HG03442 (cell line): ENCODE measurements at regions not wholly inside any gene's neighbourhood (a gene's known extent, or its start where the extent isn't known, plus 50 kb on each side); places are given as distances from the start of the nearest gene placed in this dataset.

ENCODE experiments used
- ATAC-seq: cut with Tn5 transposase; IDR thresholded peaks from one replicate; pipeline ENCODE4 v1.9.1; 2021; ENCODE audit warnings: mild to moderate bottlenecking, moderate library complexity; ENCODE audit not compliant: unreplicated experiment

DNA sequence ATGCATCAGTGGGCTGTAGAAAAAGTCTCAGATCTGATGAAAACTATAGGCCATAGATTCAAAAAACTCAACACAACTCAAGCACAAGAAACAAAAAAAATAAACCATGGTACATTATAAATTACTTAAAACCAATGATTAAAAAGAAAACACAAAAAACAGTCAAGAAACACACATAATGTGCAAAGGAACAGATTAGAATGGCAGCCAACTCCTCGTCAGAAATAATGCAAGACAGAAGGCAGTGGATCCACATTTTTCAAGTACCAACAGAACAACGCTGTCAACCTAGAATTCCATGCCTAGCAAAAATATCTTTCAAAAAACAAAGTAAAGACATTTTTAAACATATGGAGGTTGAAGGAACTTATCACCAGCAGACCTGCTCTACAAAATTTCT, 69.7 kb downstream of the PSMB1 start:
- no peak for ATAC-seq

- no peak for ATAC-seq
Observed at GRCh38 chr6:170480050-170480692, 72.9 kb downstream of the PSMB1 start.

DNA sequence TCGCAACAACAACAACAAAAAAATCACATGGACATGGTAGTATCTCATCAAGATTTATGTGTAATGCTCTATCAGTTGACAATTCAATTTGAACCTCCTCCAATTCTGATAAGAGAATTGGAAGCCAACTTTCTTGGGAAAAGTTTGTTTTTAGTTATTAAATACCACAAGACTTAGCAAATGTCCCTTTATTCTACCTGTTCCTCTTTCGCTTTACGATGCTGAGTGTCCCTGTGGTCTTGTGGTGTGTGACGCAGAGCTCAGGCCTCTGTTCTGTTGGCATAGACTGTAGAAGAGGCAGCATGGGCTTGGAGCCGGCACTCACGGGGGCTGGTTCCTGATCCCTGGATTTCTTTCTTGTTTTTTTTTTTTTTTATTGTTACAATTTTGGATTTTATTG, 76.7 kb downstream of the PSMB1 start:
- peak; percentile 75 for ATAC-seq

DNA sequence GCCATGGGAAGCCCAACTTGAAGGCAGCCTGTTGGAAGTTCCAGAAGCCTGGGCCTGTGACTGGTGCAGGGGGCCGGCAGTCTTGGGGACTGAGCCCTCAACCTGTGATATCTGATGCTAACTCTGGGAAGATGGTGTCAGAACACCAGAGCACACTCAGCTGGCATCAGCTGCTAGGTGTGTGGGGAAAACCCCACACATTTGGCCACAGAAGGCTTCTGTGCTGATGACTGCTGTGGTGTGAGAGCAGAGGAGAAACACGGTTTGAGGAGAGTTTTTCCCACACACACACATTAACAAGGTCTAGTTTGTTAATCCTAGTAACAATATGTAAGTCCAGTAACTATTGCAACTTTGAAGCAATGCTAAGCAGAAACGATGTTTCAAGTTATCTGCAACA, 78.0 kb downstream of the PSMB1 start:
- ATAC-seq = peak; percentile 50

GRCh38 chr6:170473801-170474200, 79.3 kb downstream of the PSMB1 start:
- ATAC-seq = no peak

DNA sequence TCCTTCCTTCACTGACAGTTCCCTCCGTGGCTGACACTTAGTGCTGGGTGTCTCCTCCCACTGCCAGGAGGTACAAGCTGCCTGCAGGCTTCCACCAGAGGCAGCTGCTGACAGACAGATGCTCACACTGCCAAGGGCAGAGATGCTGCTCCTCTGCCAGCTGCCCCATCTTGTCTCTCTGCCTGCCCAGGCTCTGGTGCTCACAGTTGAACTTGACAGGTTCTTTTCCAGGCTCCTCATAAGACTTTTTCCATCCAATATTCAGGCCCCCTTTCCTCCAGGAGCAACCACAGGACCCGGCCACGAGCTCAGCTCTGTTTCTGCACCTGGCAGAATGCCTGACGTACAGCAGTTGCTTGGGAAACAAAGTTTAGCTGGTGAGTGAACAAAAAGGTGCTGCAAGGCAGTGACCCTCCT, 79.8 kb downstream of the PSMB1 start:
- ATAC-seq = no peak

DNA sequence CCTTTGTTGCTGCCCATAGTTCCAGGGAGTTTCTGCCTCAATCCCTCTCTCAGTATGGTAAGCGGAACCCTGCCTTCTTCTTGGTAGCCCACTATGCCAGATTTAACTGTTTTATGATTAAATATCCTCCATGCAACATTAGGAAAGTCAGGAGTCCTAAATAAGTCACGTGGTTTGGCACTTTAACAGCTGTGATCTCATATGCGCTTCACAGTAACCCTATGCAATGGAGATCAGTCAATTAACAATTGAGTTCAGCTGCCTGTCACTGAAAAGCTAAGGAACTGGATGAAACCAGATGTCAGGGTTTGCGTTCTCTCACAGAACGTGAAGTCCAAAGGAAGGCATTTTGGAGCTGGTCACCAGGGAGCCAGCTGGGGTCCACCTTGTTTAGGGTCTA, 81.6 kb downstream of the PSMB1 start:
- no peak for ATAC-seq

DNA sequence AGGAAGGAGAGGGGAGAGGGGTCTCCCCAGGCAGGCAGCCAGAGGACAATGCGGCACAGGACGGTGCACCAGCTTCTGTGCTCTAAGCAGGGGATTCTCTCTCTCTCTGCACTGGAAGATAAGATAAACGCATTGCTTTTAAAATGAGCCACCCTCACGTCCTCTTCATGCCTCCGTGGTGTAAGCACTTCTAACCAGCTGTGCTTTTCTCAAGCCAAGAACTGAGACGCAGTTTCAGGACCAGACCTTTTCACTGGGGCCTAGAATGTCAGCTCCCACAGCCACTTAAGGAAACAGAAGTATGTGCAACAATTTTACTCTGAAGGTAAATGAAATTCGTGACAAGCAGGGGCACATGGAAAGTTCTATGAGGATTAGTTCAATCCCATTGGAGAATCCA, 82.4 kb downstream of the PSMB1 start:
- ATAC-seq = no peak

DNA sequence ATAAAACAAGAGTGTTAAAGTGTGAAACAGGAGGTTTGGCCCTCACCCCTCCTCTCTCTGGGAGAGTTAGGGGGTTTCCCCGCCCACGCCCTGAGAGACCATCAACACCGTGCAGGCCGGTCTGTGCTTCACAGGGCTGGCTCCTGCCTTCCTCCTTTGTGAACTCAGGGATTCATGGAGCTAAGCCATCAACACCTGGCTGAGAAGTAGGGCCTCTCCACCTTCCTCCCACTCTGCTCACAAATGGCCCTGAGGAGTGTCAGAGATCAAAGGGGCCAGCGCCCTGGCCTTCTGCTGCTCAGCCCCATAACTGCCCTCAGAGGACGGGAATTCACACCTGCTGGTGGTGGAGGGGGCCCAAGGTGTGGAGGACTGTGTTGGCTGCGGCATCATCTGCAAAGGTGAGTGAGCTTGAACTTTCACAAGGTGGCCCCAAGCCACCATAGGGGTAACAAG, 88.6 kb downstream of the PSMB1 start:
- no peak for ATAC-seq

DNA sequence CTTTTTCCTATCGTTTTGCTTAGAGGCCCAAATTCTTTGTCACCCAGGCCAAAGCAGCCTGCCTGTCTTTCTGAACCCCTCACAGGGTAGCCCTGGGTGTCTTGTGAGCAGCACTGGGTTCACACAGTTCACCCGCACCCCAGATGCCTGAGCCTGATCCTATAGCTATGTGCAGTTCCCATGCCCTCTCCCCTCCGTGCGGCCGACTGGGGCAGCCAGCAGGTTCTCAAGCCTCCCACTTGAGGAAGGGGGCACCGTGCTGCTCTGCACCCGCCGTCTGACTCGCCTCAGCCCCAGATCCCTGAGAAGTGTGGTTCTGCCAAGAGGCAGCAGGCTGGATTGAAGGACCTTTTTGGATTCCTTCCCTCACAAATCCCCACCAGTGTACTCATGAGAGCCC, 89.0 kb downstream of the PSMB1 start:
- no peak for ATAC-seq

GRCh38 chr6:170463101-170463721, 89.9 kb downstream of the PSMB1 start:
- no peak for ATAC-seq

DNA sequence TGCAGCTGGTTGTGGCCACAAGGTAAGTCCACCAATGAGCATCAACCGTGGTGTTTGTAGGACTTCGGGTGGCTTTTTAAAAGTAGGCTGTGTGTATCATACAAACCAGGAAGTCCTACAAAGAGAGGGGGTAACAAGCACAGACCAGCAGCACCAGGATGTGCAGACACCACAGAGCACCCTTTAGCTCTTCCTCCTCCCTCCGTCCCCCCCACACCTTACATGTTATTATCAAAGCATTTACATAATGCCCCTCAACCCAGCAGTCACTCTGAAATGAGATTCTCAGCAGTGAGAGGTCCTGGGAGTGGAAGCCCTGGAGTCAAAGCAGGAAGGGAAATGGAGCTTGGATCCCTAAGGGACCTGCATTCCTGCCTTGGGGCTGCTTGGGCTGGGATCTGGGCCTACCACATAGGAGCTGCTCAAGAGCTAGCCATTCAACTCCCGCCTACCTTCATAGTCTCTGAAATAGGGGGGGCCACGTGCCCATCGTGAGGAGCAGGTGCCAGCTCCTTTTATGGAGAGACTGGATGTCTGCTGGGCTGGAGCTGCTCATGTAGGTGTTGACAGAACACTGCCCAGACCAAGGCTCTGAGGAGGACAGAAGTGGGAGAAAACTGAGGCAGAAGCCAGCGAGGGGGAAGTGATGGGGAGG, 90.6 kb downstream of the PSMB1 start:
- ATAC-seq = no peak

GRCh38 chr6:170461556-170462365, 91.3 kb downstream of the PSMB1 start:
- ATAC-seq = no peak

GRCh38 chr6:170461111-170461510, 92.0 kb downstream of the PSMB1 start:
- no peak for ATAC-seq

DNA sequence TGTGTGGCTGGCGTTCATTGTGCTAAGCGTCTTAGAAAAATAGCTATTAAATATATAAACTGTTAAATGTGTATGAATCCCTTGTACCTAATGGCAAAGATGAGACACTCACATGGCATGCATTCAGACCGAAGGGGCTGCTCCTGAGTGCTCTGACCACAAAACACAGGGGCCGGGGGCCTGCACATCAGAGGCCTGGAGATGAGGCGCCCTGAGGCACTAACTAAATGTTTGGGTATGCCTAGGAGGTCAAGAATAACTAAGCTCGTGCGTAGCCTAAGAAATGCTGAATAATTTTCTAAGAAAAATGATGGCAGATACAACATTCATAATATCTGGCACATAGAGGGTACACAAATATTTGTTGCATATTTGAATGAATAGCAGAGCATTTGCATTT, 92.5 kb downstream of the PSMB1 start:
- ATAC-seq = no peak

DNA sequence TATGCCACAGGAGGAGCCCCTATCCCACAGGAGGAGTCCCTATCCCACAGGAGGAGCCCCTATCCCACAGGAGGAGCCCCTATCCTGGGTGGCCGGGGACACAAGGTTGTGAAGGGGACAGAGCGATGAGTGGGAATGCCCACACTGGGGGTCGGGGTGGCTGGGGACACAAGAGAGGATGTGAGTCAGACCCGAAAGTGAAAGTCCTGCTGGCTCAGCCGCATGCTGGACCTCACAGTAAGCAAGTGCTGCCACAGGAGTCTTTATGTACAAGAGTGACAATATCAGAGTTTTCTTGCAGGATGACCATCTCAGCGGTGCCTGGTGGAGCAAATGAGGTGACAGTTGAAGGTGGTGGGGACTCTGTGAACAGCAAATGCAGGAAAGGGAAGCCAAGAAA, 93.7 kb downstream of the PSMB1 start:
- peak; percentile 78 for ATAC-seq

DNA sequence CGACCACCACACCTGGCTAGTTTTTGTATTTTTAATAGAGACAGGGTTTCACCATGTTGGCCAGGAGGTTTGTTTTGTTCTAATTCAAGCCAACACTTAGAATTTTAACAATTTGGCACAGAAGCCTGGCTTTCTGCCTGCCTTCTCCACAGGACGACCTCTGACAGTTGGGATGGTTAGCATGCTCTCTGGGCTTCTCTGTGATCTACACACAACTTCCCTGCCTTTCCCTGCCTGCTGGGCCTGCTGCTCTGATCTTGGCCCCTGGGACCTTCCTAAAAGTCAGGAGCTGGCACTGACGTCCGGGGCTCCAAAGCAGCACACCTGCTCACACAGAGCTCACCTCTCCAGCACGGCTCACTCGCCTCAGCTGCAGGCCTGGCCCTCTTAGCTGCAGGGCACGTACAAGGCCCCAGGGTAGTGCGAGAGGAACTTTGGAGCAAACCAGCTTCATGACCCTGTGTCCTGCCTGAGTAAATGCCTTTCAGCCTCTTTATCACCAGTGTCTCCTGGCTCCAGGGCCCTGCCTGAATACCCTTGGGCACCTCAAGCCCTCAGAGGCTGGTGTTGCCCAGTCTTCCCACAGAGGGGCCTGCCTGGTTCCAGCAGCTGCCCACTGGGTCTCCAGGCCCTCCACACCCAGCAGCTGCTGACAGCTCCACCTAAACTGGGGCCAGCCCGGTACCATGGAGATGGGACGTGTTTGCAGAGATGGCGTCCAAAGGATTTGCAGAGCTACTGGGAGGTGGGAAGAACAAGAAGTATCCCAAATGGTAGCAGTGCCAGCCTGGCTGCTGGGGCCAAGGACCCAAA, 96.0 kb downstream of the PSMB1 start:
- no peak for ATAC-seq
